ENCODE measurements at regions not wholly inside any gene's neighbourhood (a gene's known extent, or its start where the extent isn't known, plus 50 kb on each side); places are given as distances from the start of the nearest gene placed in this dataset.
"Not testable (repeated sequence)": the region's sequence is repeated elsewhere in the genome, so short reads cannot be mapped to it uniquely, and the experiment has no call there.

DNA sequence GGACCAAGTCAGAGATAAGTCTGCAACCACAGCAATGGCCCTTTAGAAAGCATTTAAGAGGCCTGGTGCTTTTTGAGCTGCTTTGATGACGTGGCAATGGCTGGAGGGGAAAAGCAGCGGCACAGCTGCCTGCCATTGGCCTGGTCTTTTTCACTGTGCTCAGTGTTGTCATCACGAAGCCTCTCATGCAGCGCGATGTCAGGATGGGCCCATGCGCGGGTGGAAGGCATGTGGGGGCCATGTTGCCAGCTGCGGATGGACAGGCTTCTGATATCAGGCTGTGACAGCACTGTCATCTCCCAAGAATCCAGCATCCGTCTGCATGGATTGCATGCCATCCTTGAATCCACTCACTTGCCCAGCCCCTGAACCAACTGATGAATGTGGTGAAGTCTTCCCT, 204.5 kb downstream of the ACKR3 start:
- DNase-seq (ENCODE audit: low spot score) = no peak

DNA sequence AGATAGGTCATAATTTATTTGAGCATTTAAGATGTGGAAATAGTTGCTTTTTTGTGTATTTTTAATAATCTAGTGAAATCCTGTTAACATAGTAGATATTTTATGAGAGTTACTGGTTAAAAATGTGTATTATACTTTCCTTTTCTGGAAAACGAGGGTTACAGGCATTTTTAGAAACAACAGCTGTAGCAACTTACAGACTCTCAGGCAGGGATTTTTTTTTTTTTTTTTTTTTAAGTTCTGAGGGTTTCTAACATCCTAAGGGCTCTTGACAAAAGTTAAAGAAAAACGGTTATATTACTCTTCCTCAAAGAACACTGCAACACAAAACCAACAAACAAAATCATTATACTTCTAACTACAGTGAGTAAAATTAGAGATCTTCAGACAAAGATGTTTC, 205.9 kb downstream of the ACKR3 start:
- no peak for DNase-seq (ENCODE audit: low spot score)

DNA sequence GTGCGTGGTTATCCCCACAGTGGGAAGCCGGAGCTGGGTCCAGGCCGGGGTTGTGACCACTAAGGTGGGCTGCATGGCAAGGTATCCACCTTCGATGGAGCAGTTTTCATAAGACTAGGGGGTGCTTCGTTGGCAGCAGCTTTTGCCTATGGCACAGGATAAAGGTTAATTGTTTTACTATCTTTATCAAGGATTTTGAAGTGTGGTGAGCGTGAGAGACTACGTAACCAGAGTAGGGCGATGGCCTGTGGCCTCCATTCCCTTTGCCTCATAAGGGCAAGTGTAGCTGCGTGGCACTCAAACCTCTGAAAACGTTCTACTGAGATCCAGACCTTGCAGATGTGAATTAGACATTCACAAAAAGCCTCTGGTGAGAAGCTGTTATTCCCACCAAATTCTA, 206.6 kb downstream of the ACKR3 start:
- DNase-seq (ENCODE audit: low spot score) = no peak

DNA sequence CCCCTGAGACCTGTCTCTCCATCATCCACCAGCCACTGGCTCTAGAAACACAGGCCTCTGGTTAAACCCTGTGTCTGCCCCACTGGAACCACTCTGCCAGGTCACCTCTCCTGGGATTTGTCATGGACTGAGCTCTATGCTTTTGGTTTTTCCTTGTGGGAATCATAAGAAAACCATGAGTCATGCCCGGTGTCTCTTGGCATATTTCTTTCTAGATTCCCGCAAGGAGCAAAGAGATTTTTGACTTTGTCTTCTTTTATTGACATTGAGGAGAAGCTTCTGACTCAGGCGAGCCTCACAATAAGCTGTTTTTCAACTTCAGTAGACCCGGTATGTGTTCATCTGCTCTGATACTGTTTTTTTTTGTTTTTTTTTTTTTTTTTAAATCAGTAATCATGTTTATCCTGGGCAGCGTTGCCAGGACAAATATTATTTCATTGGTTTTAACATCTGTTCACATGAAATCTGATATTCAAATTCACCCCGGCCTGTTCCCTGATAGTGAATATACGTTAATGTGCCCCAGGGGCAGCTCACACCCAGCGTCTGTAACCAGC, 207.1 kb downstream of the ACKR3 start:
- DNase-seq (ENCODE audit: low spot score) = no peak

DNA sequence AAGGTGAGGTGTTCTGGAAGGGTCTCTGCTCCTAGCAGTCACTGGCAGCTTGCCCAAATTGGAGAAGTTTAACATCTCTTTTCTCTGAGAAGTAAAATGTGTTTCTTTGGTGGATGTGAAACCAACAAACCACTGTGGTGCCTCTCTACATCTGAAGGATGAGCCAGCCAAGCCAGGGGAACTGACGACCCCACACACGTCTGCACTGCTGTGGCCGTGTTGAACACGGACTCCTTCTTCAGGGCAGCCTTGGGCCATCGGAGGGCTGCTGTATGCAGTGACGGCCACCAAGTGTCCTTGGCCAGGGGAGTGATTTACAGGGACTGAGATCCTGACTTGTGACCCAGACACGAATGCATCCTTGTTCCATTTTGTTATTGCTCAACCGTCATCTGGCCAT, 207.8 kb downstream of the ACKR3 start:
- no peak for DNase-seq (ENCODE audit: low spot score)

DNA sequence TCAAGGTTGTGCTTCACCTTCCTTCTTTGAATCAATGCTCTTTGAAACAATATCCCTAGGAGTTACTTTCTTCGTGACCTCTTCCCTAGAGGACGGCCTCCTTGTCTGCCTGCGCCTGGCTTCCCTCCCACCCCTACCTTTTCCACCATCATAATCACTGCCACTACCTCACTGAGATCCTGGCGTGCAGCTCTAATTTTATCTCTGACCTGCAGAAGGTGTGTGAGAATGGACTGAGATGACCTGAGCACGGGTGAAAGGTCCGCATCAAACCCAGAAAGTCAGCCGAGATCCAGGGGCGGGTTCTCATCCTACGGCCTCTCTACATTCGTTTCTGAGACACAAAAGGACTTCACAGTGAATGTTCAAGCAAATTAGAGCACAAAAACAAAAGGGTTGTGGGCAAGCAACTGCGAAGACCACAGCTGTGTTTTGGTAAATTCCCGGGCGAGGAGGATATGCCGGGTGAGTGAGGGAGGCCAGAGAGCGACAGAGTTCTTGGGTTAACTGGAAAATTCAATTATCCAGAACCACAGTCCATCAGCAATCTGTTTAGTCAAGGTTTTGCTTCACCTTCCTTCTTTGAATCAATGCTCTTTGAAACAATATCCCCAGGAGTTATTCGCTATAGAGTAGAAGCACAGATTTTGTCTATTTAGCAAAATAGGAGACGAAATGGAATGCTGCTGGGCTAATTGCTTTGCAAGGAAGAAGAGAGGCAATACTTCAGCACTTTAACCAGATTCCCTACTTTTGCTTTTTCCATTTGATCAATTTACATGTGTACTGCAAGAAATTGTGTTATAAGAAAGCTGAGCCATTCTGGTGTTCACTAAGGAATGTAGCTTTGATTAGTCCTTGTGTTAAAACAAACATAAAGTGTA, 212.6 kb downstream of the ACKR3 start:
- DNase-seq (ENCODE audit: low spot score) = no peak

DNA sequence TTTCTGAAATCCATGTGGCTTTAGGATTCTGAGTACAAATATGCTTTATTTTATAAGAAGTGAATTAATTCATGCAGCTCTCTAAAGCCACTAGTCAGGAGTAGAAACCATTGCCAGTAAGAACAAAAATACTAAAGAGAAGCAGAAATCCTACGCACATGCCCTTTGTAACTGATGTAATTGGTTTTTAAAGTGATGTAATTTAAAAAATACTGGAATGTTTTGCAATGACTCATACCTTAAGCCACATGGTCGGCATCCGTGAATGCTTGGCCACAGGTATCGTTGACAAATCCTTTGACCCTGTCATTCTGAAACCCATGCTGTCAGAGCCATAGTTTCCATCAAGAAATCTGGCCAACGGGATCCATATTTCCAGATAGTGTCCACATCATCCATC, 213.3 kb downstream of the ACKR3 start:
- no peak for DNase-seq (ENCODE audit: low spot score)

DNA sequence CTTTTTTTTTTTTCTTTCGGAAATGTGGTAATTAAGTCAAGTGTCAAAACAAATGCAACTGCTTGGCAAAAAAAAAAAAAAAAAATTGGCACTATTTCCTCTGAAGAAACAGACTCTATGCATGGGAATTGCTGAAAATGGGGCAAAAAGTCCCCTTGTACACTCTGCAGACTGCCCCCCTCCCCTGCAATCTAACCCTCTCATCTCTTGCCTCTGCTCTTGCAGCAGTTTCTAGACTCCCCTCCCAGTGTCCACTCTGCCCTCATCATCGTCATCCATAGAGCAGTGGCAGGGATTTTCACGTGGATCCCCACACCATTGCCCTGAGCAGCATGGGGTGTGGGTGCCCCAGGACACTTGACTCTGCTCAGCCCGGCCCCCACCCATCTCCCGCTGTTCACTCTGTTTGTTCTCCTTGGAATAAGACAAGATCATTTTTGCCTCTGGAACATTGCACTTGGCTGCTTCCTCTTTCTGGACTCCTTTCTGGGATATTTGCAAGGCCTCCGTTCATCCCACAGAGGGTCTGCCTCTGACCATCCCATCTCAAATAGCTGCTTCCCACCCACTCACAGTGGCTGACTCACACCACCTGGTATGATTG, 213.9 kb downstream of the ACKR3 start:
- DNase-seq (ENCODE audit: low spot score) = no peak

DNA sequence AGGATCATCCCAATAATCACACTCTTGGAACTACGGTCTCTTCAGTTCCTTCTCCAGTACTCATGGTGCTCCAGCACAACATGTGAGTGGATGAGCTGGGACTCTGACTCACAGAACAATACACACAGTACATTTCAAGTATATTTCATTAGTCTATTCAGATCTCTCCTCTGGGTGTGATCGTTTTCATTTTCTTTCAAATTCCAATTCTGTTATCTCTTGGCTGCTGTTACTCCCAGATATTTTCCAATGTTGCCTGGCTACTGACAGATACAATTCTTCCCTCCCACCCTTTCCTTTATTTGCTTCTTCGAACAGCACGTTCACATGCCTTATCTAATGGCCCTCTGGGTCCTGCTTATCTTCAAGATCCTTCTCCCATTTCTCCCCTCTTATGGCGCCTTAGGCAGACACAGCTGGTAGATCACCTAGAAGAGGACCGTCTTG, 216.0 kb downstream of the ACKR3 start:
- DNase-seq (ENCODE audit: low spot score) = no peak

DNA sequence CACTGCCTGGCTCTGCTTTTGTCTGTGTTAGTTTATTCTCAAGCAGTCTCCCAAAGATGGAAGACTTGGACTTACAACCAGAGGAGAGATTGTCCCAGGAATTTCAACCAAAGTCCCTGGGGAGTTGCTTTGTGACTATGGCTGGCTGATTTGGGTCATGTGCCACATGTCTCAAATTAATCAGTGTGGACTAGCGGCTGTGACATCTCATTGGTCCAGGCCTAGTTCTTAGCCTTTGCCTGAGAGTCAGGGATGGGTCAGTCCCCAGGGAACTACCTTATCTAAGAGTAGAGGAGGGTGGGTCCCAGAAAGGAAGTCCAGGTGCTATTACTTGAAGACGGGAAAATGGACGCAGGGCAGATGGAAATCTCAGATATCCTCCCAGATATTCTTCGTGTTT, 217.1 kb downstream of the ACKR3 start:
- no peak for DNase-seq (ENCODE audit: low spot score)

DNA sequence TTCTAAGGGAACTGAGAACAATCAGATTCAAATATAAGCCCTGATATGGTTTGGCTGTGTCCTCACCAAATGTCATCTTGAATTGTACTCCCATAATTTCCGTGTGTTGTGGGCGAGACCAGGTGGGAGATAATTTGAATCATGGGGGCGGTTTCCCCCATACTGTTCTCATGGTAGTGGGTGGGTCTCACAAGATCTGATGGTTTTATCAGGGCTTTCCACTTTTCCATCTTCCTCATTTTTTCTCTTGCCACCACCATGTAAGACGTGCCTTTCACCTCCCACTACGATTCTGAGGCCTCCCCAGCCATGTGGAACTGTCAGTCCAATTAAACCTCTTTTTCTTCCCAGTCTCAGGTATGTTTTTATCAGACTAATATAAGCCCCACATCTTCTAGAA, 217.8 kb downstream of the ACKR3 start:
- DNase-seq (ENCODE audit: low spot score) = not testable (repeated sequence)

DNA sequence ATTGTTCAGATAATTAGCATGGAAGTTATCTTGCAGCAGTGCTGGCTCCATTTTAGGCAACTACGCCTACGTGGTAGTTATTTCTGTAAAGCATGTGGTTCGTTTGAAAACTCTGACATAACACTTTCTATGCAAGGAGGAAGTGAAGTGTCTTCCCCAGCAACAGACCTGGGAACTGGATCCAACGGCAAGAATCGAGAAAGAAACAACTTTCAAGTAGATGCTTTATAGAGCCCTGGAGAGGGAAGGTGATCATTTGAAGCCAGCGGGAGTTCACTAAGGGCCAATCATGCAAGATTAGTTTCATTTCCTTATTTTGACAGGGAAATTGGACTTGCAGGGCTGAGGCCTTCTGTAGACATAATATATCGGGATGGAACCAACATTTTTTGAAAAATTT, 218.3 kb downstream of the ACKR3 start:
- no peak for DNase-seq (ENCODE audit: low spot score)

DNA sequence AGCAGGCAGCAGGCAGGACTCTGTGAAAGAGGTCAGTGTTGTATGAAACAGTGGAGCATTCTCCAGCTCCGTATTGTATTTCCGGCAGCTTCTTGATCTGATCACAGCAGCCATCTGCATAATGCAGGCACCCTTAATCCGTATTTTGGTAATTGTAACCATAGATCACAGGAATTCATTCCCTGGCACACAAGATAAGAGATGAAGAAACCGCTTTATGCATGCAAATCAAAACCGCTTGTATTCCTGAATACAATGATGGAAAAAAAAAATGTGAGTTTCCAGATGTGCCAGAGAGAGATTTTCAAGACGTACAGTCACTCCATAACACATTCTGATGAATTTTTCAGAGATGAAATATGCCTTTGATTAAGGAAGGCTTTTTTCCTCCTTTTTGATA, 221.3 kb downstream of the ACKR3 start:
- DNase-seq (ENCODE audit: low spot score) = no peak

DNA sequence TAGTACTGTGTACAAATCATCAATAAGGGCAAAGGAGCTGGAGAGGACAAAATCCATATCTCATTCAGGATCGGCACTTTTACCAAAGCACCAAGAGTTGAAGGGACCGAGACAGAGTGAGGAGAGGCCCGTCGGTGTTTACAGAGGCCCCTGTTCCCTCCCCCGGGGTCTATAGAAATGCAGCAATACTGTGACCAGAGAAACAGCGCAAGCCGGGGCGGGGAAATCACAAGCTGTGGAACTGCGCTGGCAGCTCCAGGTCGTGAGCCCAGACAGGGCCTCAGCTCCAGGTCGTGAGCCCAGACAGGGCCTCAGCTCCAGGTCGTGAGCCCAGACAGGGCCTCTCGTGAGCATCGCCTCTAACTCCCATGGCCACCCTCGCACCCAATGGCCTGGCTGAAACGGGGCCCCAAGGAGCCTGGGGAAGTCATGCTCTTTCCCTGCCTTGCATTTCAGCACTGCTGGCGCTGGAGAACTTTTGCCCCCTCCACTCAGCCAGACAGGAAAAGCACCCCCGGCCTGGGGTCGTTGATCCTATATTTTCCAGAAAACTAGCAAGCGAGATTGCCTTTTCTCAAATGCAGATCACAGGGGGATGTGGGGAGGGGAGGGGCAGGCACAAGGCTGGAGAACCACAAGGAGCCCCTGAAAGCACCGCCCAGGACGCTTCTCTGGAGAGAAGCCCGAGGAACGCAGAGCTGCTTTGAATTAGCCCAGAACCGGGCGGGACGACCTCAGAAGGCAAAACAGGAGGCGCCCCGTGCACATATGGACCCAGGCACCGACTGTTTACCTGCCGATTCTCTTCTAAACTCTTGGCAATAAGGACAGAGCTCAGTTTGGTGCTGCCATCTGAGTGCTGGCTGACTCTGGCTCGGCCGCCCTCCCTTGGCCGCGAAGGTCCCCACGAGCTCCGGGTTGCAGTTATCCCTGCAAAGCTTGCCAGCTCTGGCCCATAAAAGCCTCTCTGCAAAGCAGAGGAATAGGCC, 223.7 kb downstream of the ACKR3 start:
- DNase-seq (ENCODE audit: low spot score) = peak; percentile 34

DNA sequence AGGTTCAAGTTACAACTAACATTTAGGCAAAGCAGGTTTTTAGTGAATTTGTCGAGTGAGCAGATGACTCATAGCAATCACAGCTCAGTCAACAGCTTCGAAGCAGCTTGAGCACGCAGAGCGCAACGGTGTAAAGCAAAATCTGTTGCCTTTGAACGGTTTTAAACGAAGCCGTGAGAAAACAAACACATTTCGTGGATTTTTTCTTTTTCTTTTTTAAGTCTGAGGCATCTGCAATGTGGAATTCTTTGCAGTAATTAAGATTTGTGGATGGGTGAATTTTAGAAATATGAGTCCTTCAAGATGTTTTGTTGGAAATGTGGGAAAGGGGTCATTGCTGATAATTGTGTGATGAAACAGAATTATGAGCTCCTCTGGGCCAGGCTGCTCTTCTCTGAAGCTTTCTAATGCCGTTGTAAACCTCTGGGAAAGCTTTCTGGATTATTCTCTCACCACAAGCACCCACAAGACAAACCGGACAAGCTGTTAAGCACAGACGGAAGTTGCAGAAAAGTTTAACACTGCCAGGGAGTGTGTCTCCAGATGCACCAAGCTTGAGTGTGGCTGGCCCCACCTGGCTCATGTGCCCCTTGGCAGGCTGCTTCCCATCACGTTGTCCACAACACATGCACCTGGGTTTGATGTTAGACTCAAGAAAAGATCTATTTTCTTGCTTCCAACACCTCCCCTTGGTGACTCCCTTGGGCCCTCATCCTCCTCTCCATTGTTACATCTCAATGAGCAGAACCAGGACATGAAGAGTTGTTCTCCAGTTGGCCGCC, 224.7 kb downstream of the ACKR3 start:
- DNase-seq (ENCODE audit: low spot score) = no peak

DNA sequence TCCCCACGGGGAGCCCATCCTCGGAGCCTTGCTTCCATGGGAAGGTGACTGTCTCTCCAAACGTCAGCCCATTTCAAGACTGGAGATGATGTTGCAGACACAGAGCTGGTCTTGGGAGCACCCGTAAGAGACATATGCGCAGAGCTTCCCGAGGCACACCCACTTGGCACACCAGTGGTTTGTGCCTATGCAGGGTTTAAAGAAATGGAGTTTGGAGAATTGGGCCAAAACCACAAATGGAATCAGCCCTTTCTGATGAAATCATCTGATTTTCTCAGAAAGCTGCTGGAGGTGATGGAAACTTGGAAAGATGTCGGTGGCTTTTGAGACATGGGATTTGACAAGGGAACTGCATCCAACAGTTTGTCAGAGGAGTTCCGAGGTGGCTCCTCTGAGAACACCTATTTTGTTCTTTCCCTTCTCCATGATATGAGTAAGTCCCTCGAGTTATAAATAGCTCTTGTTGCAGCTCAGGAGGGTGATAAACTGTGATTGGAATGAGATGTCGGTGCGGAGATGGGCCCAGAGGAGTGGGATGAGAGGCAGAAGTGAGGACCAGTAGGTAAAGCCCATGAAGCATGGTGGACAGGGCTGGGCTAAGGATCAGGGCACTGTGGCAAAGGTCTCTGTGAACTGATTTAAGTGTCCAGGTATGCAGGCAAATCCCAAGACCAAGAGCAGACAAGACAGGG, 225.7 kb downstream of the ACKR3 start:
- no peak for DNase-seq (ENCODE audit: low spot score)

DNA sequence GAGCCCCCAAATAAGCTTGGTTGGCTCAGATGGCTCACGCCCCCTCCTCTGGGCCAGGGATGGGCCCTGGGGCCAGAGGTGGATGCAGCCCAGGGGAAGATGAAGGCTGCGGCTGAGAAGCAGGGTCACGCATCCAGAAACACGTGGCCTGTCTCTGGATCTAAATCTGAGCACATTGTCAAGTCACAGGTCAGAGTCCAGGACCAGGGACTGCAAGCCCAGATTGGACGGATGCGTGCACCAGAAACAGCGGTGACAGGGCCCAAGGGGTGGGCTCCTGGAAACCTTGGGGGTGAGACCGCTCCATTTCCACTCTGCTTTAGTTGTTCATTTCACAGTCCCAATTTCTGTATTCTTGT, 226.2 kb downstream of the ACKR3 start:
- DNase-seq (ENCODE audit: low spot score) = no peak

DNA sequence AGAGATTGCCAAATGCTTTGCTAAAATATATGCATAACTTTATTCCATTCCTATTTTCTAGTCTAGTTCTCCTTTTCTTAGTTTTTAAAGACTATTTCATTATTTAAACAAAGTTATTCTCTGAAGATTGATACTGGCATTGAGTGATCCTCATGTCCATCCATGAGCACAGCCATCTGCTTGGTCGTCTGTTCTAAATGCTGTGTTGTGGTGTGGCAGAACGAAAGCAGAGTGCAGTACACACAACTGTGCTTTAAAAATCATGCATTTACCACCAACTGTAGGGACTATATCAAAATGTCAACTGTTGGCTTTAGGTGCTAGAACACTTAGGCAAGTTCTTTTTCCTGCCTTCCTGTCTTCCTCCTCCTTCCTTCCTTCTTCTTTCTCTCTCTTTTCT, 226.6 kb downstream of the ACKR3 start:
- no peak for DNase-seq (ENCODE audit: low spot score)

DNA sequence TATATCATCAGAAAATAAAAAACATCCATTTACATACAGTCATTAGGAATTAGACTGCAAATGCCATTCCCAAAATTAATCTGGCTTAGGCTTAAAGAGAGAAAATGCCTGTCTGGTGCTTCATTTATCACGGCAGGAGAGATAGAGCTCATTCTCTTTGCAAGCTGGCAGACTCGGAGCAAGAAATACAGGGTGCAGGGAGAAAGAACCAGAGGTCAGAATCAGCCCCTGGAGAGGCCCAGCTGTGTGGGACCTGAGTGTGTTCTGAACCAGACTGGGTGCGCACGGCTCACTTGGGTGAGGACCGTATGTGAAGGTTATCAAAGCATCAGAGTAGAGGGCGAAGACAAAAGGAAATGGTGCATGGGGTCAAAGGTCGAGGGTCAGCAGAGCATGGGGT, 227.8 kb downstream of the ACKR3 start:
- no peak for DNase-seq (ENCODE audit: low spot score)

DNA sequence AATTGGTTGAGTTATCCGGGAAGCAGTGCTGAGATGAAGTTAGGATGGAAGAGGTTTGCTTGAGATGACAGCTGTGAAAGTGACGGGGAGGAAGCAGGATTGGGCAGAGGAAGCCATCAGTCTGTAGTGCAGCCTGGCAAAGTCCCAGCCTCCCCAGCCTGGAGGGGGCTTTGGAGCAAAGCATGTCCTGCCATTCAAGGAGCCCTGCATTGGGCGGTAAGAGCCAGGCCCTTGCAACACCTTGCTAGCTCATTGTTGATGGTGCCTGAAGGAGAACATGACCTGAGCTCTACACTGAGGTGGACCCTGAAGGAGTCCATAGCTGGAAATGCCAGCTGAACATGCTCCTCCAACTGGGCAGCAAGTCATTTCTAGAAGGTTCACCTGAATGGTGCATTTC, 228.9 kb downstream of the ACKR3 start:
- DNase-seq (ENCODE audit: low spot score) = no peak

Data from cerebellar cortex (tissue), 1 donor.